HG02798 (cell line): ENCODE measurements at regions not wholly inside any gene's neighbourhood (a gene's known extent, or its start where the extent isn't known, plus 50 kb on each side); places are given as distances from the start of the nearest gene placed in this dataset.

ENCODE experiments used
- ATAC-seq: cut with Tn5 transposase; IDR thresholded peaks from one replicate; pipeline ENCODE4 v1.9.1; 2021; ENCODE audit warnings: mild to moderate bottlenecking; ENCODE audit not compliant: unreplicated experiment, poor library complexity

- no peak for ATAC-seq
These were observed 321.4 kb upstream of the ACVR2A start for GRCh38 chr2:147523415-147523814.

- ATAC-seq, result no peak
These were observed 322.9 kb upstream of the ACVR2A start for GRCh38 chr2:147521936-147522335.

DNA sequence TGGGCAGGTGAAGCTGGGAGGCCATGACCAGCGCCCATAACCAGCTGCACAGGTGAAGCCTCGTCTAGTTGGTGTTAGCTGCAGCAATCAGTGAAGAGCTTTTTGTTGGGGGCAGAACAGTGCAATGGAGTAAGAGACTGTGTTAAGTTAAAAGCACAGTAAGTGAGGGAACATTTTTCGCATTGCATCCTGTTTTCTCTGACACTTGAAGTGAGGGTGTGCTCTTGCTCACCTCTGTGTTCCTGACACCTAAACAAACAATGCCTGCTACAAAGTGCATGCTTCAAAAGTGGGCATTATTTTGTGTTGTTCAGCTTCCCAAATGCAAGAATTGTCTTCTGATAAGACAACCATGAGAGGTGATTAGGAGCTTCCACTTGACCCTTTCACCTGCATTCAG lies 324.0 kb upstream of the ACVR2A start:
- ATAC-seq, result no peak

- ATAC-seq, result no peak
These were observed 325.7 kb upstream of the ACVR2A start for GRCh38 chr2:147519178-147519577.

- ATAC-seq, result no peak
These were observed 329.6 kb upstream of the ACVR2A start for GRCh38 chr2:147515213-147515612.

GRCh38 chr2:147512206-147512605 lies 332.6 kb upstream of the ACVR2A start:
- ATAC-seq, result no peak

GRCh38 chr2:147511491-147511948 lies 333.3 kb upstream of the ACVR2A start:
- ATAC-seq, result no peak

- ATAC-seq, result no peak
These were observed 335.0 kb upstream of the ACVR2A start for GRCh38 chr2:147509821-147510220.

- no peak for ATAC-seq
These were observed 337.9 kb upstream of the ACVR2A start for GRCh38 chr2:147506889-147507288.

DNA sequence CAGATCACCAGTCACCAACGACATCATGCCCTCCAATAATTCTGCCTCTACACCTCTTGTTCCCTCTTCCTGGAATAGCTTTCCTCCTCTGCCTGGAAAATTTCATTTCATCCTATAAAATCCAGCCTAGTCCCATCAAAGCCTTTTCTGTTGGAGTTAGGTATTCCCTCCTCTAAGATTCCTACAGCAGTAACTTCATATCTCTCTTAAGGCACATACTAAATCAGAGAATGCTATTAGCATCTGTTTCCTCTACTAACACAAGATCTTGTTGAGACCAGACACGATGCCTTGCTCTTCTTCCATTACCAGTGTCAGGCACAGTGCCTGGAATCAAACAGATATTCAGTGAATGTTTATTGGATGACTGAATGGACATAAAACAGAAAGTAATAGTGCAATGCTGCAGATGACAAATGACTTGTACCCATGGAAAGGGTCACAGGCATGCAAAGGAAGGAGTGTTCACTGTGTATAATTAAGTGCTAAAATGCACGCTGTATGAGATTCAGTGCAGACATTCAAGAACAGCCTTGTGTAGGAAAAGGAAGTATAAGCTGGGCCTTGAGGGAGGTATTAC lies 342.0 kb upstream of the ACVR2A start:
- ATAC-seq, result no peak

GRCh38 chr2:147501968-147502367 lies 342.9 kb upstream of the ACVR2A start:
- ATAC-seq, result no peak

DNA sequence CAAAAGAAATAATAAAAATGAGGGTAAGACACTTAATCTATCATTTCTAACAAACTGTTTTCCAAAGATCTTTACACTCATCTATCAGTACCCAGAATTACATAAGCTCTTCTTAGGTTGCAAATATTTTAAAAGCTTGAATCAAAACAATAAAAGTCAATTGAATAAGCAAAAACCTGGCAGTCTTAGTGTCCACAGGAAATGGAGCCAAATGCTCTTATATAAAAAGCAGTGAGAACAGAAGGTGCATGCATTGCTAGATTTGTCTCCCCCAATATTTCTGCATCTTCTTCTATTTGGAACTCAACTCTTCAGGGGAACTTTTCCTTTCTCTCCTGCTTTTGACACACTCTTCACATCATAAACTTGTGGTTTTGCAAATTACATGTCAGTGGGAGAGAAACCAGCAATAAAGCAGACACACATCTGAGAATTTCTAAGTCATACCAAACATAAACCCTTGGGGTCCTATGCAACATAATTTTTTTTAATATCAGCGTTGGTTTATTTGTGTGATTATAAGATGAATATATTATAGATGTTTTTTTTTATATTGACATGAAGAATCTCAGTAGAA lies 343.9 kb upstream of the ACVR2A start:
- no peak for ATAC-seq

GRCh38 chr2:147500229-147500628 lies 344.6 kb upstream of the ACVR2A start:
- no peak for ATAC-seq

GRCh38 chr2:147499785-147500184 lies 345.0 kb upstream of the ACVR2A start:
- ATAC-seq, result peak; percentile 54

DNA sequence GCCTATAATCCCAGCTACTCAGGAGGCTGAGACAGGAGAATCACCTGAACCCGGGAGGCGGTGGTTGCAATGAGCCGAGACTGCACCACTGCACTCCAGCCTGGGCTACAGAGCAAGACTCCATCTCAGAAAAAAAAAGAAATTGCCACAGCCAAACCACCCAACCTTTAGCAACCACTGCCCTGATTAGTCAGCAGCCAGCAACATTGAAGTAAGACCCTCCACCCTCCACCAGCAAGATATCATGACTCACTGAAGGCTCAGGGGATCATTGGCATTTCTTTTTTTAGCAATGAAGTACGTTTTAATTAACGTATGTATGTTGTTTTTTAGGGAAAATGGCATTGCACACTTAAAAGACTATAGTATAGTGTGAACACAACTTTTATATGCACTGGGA lies 349.1 kb upstream of the ACVR2A start:
- ATAC-seq, result no peak

DNA sequence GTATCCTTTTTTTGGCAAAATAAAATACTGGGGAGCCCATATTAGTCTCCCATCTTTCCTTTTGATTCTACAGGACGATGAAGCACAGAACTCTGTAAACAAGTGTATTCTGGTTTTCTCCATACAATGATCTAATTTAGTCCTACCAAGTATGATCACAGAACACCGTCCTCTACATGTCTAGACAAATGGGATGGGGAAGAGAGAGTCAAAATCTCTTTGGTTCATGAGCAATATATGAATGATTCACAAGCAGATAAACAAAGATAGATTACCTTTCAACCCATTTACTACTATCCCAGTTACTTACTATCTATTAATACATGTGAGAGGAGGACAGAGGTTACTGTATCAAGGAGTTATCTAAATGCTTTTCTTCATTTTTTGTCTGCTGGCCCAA lies 352.4 kb upstream of the ACVR2A start:
- no peak for ATAC-seq

- ATAC-seq, result no peak
These were observed 353.3 kb upstream of the ACVR2A start for GRCh38 chr2:147491506-147491905.

- ATAC-seq, result no peak
These were observed 354.2 kb upstream of the ACVR2A start for GRCh38 chr2:147490401-147491261.

- no peak for ATAC-seq
These were observed 356.4 kb upstream of the ACVR2A start for GRCh38 chr2:147488472-147488871.

DNA sequence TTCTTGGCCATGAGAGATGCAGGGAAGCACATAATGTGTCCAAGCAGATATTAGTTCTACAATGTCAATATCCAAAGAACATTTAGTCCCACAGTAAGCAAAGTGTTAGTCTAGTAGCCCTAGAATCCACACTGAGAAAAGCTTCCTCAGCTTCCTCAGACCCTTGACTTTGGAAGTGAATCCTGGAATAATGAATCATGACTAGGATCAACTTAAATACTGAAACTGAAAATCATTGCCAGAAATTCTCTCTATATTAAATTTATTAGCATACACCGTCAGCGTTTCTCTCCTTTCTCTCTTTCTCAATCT lies 356.9 kb upstream of the ACVR2A start:
- ATAC-seq, result no peak

GRCh38 chr2:147487286-147487977 lies 357.4 kb upstream of the ACVR2A start:
- ATAC-seq, result no peak
